ENCODE measurements at regions not wholly inside any gene's neighbourhood (a gene's known extent, or its start where the extent isn't known, plus 50 kb on each side); places are given as distances from the start of the nearest gene placed in this dataset.
"Not testable (repeated sequence)": the region's sequence is repeated elsewhere in the genome, so short reads cannot be mapped to it uniquely, and the experiment has no call there.

DNA sequence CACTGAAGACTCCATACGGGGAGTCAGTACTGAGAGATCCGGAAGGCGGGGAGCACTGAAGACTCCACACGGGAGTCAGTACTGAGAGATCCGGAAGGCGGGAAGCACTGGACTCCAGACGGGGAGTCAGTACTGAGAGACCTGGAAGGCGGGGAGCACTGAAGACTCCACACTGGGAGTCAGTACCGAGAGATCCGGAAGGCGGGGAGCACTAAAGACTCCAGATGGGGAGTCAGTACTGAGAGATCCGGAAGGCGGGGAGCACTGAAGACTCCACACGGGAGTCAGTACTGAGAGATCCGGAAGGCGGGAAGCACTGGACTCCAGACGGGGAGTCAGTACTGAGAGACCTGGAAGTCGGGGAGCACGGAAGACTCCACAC, 77.2 kb downstream of the DLL1 start:
- DNase-seq (ENCODE audit: low spot score) = not testable (repeated sequence)

DNA sequence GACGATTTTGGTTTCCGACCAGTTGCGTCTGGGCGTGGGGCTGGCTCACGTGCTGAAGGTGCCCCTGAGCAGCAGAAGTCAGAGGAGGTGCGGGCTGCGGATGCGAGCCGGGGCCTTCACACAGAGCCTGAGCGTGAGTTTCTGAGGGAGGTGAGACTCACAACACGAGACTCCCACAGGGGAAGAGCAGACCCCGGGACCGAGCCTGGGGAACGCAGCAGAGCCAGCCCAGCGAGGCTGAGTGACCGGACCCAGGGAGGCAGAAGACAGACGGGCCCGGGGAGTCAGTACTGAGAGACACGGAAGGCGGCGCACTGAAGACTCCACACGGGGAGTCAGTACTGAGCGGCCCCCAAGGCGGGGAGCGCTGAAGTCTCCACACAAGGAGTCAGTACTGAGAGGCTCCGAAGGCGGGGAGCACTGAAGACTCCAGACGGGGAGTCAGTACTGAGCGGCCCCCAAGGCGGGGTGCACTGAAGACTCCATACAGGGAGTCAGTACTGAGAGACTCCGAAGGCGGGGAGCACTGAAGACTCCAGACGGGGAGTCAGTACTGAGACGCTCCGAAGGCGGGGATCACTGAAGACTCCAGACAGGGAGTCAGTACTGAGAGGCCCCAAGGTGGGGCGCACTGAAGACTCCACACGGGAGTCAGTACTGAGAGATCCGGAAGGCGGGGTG, 77.8 kb downstream of the DLL1 start:
- no peak for DNase-seq (ENCODE audit: low spot score)

DNA sequence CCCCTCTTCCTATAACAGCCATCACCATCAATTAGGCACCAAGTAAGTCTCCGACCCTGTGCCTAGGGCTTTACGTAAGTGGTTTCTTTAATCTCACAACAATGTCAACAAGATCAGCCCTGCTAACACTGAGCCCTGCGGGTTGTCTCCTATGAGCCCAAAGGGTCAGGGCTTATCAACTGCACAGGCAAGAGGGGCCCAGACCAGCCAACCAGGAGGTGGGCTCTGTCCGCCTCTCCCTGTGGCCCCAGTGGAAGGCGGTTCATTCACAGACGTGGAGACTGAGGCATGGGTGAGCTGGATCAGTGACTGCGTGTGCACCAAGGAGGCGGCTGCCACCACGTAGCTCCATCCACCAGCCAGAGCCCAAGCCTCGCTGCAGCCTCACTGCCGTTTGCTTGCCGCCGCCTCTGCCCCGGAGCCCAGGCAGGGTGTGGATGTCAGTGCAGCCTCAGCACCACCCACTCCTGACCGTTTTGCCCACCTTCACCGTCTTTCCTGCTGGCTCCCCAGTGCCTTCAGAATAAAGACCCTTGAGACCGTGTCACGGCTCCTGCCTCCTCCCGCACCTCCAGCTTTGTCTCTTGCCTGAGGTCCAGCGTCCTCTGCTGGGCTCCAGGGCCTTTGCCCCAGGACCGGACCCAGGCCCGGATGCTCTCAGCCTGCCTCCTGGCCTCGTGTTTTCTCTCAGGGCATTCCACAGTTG, 78.7 kb downstream of the DLL1 start:
- DNase-seq (ENCODE audit: low spot score) = no peak

DNA sequence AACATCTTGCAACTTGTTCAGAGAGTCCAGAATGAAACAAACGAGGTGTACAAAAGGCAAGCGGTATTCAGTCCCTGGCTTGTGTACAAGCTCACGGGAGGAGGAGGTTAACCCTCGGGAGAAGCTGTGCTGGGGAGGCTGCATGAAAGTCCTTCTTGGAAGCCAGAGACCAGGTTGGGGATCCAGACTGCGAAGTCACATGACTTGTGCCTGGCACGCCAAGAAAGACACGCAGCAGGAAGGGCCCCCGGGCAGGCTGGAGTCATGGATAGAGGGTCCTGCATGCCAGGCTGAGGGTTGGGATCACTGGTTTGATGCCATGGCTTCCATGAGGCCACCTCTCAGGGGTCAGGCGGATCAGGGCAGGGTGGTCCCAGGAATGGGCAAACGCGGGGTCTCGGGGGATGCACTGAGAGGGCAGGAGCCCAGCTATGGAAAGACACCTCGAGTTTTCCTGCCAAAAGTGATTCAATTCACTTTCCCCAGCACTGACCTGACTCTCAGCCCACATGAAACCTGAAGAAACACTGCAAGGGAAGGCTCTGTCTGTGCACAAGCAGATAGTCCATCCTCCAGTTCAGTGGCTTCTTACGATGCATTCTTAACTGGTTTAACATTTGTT, 79.4 kb downstream of the DLL1 start:
- no peak for DNase-seq (ENCODE audit: low spot score)

DNA sequence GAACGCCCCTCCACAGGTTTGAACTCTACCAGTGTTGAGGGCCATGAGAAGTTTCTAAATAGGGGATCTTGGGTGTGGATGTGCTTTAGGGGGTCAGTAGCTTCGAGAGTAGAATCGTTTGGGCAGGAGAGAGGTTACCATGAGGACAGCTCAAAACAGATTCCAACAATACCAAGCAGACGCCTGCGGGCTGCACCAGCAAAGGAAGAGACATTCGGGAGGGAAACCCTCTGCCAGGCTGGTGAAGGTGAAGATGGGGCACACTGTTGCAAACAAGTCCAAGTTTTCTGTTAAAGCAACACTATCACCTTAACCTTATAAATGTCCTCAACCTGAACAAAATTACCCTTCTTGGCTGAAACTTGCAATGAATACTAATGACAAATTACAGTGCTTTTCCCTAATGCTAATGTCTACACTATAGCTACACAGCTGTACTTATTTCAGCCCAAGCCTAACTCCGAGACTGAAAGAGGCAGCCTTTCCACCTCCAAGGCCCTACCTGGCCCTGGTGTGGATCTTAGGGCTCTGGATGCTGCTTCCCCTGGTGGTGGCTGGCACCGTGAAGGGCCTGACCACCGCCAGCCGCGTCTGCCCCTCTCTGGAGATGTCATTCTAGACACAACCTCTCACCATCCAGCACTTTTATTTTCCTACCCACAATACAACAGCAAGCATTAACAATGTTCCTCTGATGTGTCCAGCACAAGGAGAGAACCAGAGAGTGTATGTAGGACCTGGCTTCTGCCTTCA, 80.1 kb downstream of the DLL1 start:
- DNase-seq (ENCODE audit: low spot score) = no peak

DNA sequence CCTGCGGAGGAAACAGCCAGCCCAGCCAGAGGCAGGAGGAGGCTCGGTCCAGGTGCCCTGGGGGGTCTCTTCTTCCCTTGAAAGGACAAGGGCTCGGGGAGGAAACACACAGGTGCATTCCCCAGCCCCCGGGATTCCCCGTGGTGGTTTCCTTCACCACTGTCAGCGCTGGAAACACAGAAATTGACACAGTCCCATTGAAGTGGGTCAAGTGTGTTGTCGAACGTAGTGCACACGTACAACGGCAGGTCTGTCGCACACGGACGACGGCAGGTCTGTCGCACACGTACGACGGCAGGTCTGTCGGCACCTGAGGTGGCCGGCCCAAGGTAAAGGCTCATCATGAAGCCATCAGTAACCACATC, 80.9 kb downstream of the DLL1 start:
- DNase-seq (ENCODE audit: low spot score) = no peak

DNA sequence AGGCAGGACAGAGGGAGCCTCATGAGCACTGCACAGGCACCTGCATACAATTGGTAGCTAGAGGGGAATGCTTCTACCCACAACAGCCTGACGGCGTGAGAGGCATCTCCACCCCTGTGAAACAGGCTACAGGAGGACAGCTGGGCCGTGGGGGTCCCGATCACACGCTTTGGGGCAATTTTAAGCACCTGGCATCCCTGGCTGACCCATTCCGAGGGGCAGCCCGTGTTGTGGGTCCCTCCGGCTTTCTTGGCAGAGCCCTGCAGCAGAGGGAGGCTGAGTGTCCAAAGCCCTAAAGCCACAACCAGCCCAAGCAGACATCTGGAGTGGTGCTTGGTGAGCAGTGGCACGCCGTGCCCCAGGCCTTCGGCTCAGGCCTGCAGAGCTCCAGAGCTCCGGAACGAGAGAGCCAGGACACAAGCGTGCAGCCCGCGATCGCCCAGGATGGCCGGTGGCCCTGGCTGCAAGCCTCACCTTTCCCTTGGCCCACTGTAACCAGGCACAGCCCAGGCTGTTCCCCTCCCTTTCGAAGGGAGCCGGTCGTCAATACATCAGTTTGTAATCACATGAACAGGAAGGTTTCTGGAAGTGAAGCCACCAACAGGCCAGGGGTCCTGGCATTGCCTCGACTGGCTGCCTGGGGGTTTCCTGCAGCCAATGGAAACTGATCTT, 81.4 kb downstream of the DLL1 start:
- no peak for DNase-seq (ENCODE audit: low spot score)

DNA sequence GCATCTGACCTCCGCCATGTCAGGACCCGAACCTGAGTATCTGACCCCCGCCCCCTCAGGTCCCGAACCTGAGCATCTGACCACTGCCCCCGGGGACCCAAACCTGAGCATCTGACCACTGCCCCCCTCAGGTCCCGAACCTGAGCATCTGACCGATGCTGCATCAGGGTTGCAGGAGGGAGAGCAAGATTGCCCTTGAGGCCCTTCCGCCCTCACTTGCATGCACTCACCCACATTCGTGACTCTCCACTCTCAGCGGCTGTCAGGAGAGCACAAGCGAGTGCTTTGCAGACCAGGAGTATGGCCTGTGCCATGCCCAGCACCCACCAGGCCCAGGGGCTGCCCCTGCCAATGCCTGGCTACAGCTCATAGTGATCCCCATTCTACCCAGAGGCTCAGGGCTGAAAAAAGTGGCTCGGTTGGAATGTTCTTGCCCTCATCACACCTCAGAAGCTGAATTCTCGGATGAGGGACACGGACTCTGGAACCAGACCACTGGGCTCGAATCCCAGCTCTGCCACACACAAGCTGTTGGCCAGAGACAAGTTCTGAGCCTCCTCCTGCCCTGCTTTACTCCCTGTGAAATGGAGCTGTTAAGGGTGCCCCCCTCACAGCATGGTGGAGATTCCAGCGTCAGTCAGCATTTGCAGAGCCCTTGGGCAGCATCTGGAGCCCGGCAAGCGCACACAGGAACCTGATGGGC, 82.1 kb downstream of the DLL1 start:
- no peak for DNase-seq (ENCODE audit: low spot score)

DNA sequence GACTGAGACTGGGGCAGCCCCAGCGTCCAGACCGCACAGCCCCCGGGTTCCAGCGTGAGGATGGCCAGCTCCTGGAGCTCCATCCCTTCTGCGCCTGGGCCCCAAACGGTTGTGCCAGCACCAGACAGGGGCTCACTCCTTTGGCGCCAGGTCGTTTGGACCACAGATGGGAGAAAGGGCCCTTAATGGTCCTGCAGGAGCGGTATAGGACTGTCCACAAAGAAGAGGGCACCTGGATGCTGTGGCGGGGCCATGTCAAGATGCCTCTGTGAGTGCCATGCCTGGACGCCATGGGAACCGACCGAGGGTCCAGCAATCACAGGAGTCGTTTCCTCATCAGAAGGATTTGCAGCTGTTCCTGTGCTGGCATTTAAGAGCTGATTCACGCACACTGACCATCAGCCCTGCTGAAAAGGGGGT, 82.7 kb downstream of the DLL1 start:
- no peak for DNase-seq (ENCODE audit: low spot score)

DNA sequence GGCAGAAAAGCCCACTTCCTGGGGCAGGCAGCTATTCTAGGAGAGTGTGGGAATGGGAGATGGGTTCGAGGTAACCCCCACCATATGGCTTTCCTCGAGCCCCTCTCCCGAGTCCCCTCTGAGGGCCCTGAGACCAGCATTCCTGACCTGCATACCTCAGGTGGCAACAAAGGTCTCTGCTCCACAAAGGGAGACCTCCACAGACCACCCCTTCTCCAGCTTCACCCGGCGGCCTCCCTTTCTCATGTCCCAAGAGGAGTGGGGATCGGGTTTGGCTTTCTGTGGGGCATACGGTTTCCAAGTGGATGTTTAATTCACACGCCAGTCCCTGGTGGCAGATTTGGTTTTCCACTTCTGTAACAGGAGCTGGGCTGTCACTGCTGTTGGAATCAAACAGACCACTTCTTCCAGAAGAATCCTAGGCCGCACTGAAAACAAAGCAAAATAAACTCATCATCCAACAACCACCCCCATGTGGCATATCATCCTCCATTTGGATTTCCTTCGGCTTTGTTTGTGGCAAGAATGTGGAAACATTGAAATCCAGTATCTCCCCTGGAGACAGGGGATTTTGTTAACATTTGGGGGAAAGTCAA, 83.2 kb downstream of the DLL1 start:
- no peak for DNase-seq (ENCODE audit: low spot score)

DNA sequence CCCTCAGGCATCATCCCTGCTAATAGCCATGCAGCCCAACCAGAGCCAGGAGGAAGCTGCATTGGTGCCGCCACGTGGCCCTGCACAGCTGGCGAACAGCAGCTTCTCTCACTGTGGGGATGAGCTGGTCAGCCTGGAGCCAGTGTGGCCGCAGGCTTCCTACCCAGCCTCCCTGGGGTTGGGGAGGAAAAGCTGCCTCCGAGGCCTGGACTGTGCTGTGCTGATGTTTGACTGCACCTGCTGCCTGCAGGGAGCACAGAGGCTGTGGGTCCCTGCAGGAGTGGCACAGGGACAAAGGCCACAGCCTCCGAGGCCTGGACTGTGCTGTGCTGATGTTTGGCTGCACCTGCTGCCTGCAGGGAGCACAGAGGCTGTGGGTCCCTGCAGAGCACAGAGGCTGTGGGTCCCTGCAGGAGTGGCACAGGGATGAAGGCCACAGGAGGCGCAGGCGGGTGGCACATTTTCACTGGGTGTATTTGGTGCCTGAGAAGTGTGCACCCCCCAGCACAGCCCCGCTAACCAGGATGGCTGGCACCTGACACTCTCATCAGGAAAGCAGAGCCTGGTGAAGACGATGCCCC, 83.9 kb downstream of the DLL1 start:
- no peak for DNase-seq (ENCODE audit: low spot score)

DNA sequence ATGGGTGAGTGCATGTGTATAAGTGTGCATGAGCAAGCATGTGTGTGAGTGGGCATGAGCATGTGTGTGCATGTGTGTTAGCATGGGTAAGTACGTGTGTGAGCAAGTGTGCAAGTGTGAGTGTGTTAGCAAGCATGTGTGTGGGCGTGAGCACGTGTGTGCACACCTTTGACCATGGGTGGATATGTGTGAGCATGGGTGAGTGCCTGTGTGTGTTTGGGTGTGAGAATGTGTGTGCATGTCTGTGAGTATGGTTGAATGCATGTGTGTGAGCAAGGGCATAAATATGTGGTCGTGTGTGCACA, 84.6 kb downstream of the DLL1 start:
- no peak for DNase-seq (ENCODE audit: low spot score)

DNA sequence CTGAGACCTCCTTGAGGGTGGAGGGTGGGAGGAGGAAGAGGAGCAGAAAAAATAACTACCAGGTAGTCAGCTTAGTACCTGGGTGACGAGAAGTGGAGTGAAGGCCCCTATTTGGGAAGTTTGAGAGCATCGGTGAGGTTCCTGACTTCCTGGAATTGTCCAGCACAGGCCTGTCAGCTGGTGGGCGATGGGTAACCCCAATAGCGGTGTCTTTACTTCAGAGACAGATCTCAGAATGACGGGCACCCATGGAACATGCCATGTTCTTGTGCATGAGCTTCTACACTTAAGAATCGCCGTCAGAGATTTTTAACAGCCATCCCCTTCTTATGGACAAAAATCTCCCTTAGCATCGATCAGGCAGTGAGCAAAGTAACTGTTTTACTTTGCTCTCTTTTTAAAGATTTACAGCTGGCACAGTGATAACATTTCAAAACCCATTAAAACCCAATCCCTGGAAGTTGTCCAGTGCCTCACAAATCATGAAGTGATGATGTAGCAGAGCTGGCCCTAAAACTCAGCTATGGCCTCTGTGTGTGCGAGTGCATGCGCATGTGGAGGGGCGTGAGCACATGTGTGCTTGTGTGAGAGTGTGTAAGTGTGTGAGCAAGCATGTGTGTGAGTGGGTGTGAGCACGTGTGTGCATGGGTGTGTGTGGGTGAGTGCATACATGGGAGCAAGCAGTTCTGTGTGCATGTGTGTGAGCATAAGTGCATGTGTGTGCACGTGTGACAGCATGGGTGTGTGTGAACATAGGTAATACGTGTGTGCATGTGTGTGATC, 85.2 kb downstream of the DLL1 start:
- no peak for DNase-seq (ENCODE audit: low spot score)

DNA sequence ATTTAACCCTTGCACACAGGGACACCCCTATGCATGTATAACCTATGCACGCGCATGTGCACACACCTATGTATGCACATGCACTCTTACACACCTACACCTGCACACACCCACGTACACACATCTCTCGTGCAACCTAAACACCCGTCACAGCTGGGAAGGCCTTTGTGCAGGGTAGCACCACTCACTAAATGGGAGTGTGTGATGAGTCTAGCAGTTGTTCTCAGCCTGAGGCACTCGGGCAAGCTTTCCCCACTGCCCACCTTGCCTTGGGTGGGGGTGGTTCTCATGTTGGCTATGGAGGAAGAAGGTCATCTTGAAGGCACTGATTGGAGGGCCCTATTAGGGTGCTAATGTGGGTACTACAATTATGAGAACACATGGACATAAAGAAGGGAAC, 85.8 kb downstream of the DLL1 start:
- DNase-seq (ENCODE audit: low spot score) = no peak

DNA sequence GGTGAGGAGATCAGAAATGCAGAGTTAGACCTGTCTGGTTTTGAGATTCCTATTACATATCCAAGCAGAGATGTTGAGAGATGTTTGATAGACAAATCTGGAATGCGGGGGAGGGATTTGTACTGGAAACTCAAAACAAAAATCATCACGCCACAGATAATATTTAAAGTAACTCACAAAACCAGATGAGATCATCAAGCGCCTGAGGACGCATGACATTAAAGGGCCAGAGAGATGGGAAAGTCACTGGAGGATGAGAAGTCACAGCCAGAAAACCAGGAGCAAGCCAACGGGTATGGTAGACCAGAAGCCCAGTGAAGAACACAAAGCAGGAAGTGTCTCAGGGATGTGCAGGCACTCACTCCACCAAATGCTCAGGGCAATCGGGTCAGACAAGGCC, 87.7 kb downstream of the DLL1 start:
- no peak for DNase-seq (ENCODE audit: low spot score)

DNA sequence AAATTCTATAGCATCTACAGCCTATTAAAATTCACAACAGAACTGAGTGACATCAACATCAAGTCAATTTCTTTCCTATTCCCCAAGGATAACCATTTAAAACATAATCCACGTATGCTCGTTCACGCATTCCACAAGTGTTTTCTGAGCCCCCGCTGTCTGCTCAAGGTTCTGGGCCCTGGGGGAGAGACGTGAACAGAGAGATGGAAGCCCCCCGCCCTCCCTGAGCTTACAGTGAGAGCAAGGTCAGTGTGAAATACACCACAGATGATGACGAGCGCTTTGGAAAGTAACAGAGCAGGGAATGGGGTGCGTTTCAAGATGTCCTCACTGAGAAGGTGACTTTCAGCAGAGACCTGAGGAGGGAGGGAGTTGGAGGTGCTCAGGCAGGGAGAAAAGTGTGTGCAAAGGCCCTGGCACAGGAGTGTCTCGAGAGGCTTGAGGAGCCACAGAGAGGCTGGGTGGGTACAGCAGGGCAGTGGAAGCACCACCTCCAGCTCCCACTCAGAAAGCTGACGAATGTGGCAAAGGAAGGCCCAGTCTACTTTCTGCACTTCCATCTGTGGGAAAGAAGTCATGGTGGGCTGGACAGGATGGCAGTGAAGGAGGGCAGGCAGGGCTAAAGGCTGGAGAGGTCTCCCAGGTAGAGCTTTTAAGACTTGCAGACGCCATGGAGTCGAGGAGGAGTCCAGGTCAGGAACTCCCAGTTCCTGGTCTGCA, 88.3 kb downstream of the DLL1 start:
- no peak for DNase-seq (ENCODE audit: low spot score)

DNA sequence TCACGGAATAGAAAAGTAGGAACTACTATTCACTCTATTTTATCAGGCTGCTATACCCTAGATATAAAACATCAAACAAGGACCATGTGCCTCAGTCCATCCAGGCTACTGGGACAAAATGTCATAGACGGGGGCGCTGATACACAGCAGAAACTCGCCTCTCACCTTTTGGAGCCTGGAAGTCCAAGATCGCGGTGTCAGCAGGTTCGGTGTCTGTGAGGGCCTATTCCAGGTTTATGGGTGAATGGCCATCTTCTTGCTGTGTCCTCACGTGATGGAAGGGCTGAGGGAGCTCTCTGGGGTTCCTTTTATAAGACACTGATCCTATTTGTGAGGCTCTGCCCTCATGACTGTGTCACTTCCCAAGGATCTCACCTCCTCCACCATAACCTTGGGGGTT, 89.5 kb downstream of the DLL1 start:
- DNase-seq (ENCODE audit: low spot score) = no peak

DNA sequence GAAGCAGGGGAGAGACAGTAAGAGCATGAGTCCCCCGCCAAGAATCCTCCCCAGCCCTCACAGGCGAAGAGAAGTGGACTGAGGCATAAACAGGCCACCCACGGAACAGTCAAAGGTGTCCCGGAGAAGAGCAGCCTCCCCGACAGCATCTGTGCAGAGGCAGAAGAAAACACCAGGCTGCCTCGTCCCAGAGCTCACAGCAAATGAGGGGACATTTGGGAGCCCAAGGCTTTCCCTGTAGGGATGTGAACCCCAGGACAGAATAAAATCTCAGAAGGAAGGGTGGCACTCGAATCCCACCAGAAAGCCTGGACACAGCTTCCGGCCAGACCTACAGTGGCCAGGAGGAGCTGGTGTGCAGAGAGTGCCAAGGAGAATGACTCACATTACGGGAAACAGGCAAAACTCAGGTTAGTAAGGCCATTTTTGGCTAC, 90.4 kb downstream of the DLL1 start:
- no peak for DNase-seq (ENCODE audit: low spot score)

DNA sequence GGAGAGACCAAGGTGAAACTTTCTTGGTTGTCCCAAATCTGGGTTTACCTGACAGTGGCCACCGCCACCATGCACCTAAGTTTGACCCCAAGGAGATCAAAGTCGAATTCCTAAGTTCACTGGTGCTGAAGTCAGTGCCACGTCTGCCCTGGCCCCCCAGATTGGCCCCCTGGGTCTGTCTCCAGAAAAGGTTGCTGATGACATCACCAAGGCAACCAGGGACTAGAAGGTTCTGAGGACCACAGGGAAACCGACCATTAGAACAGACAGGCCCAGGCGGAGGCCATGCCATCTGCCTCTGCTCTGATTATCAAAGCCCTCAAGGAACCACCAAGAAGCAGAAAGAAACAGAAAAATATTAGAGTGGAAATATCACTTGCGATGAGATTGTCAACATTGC, 91.2 kb downstream of the DLL1 start:
- no peak for DNase-seq (ENCODE audit: low spot score)

DNA sequence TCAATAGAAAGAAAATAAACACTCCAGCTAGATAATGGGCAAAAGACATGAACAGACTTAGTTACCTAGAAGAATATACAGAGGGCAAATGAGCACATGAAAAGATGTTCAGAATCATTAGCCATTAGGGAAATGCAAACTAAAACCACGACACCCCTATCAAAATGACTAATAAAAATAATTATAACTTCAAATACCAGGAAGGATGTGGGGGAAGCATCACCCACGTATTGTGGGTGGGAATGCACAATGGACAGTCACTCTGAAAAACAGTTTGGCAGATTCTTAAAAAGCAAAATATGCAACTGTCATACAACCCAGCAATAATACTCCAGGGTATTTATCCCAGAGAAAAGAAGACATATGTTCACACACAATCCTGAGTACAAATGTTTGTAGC, 92.6 kb downstream of the DLL1 start:
- DNase-seq (ENCODE audit: low spot score) = no peak
